WERI-Rb-1 (cell line): ENCODE measurements at regions not wholly inside any gene's neighbourhood (a gene's known extent, or its start where the extent isn't known, plus 50 kb on each side); places are given as distances from the start of the nearest gene placed in this dataset.

ENCODE experiments used
- DNase-seq: peaks from one replicate; pipeline ENCODE4 v3.0.0-alpha.2; 2020
- H3K27ac ChIP-seq: fragments of 250-450 bp; sonication (Bioruptor Pico); 2 replicates; pipeline ENCODE4 v1.5.1; 2020; ENCODE audit warnings: mild to moderate bottlenecking, moderate library complexity
- H3K27me3 ChIP-seq: fragments of 250-450 bp; sonication (Bioruptor Pico); 2 replicates; pipeline ENCODE4 v1.5.1; 2021; ENCODE audit warnings: mild to moderate bottlenecking, low read depth, moderate library complexity; ENCODE audit not compliant: insufficient read depth, severe bottlenecking
- H3K36me3 ChIP-seq: fragments of 250-450 bp; sonication (Bioruptor Pico); 2 replicates; pipeline ENCODE4 v1.5.1; 2020; ENCODE audit warnings: mild to moderate bottlenecking, moderate library complexity
- H3K4me3 ChIP-seq: 2 replicates; pipeline ENCODE4 v1.5.1; 2011; ENCODE audit warnings: low read depth, mild to moderate bottlenecking, control low read depth, low read length
- H3K9me3 ChIP-seq: fragments of 250-450 bp; sonication (Bioruptor Pico); 2 replicates; pipeline ENCODE4 v1.5.1; 2021; ENCODE audit warnings: mild to moderate bottlenecking, moderate library complexity; ENCODE audit not compliant: severe bottlenecking
- CTCF ChIP-seq: IDR thresholded peaks from 2 replicates; pipeline ENCODE4 v1.5.1; 2011; ENCODE audit warnings: low read depth, mild to moderate bottlenecking, control low read depth, inconsistent platforms, low read length

- H3K36me3 ChIP-seq = no peaks in the 10 kb centered on the region
- no peak overlapping the region for H3K27ac ChIP-seq
- H3K9me3 ChIP-seq = peaks cover 24% of the 10 kb centered on the region
- no peak for TF ChIP-seq CTCF
- no peak for DNase-seq
- no peak overlapping the region for H3K4me3 ChIP-seq
- no peaks in the 10 kb centered on the region for H3K27me3 ChIP-seq
Observed at GRCh38 chr6:14489445-14489844, 371.9 kb downstream of the CD83 start.

- DNase-seq = no peak
- Histone ChIP-seq H3K4me3 (no peak overlapping the region), H3K27ac (no peak overlapping the region), H3K9me3 (no peaks in the 10 kb centered on the region), H3K36me3 (no peaks in the 10 kb centered on the region), H3K27me3 (no peaks in the 10 kb centered on the region)
- no peak for TF ChIP-seq CTCF
Observed at GRCh38 chr6:14498748-14499147, 381.2 kb downstream of the CD83 start.

- DNase-seq = no peak
- Histone ChIP-seq H3K4me3 (no peak overlapping the region), H3K36me3 (no peaks in the 10 kb centered on the region), H3K27me3 (no peaks in the 10 kb centered on the region), H3K27ac (no peak overlapping the region), H3K9me3 (no peaks in the 10 kb centered on the region)
- TF ChIP-seq CTCF = no peak
Observed at GRCh38 chr6:14499309-14499708, 381.7 kb downstream of the CD83 start.

GRCh38 chr6:14499841-14500240 lies 382.3 kb downstream of the CD83 start:
- H3K27ac ChIP-seq = no peak overlapping the region
- DNase-seq = peak; percentile 76
- no peak for TF ChIP-seq CTCF
- H3K36me3 ChIP-seq = no peaks in the 10 kb centered on the region
- no peak overlapping the region for H3K4me3 ChIP-seq
- H3K9me3 ChIP-seq = no peaks in the 10 kb centered on the region
- no peaks in the 10 kb centered on the region for H3K27me3 ChIP-seq

- no peak for DNase-seq
- TF ChIP-seq CTCF = no peak
- Histone ChIP-seq H3K27me3 (no peaks in the 10 kb centered on the region), H3K9me3 (no peaks in the 10 kb centered on the region), H3K27ac (no peak overlapping the region), H3K4me3 (no peak overlapping the region), H3K36me3 (no peaks in the 10 kb centered on the region)
Observed at GRCh38 chr6:14500809-14501208, 383.2 kb downstream of the CD83 start.

- no peak overlapping the region for H3K27ac ChIP-seq
- no peak overlapping the region for H3K4me3 ChIP-seq
- TF ChIP-seq CTCF = no peak
- H3K27me3 ChIP-seq = no peaks in the 10 kb centered on the region
- no peaks in the 10 kb centered on the region for H3K9me3 ChIP-seq
- DNase-seq = peak; percentile 60
- no peaks in the 10 kb centered on the region for H3K36me3 ChIP-seq
Observed at GRCh38 chr6:14501240-14501639, 383.7 kb downstream of the CD83 start.
